GM12873 (cell line): ENCODE measurements at regions not wholly inside any gene's neighbourhood (a gene's known extent, or its start where the extent isn't known, plus 50 kb on each side); places are given as distances from the start of the nearest gene placed in this dataset.

Source experiments
- CTCF ChIP-seq: IDR thresholded peaks from 2 replicates; pipeline ENCODE4 v1.5.1; 2012; ENCODE audit warnings: low read depth, mild to moderate bottlenecking, moderate library complexity, low read length, control low read depth; ENCODE audit not compliant: insufficient read depth; ENCODE audit errors: missing control alignments

- TF ChIP-seq CTCF, result no peak
These were observed 89.0 kb downstream of the NAF1 start for GRCh38 chr4:163077680-163078079.

GRCh38 chr4:163072222-163072621, 94.5 kb downstream of the NAF1 start:
- no peak for TF ChIP-seq CTCF

- TF ChIP-seq CTCF, result no peak
These were observed 95.4 kb downstream of the NAF1 start for GRCh38 chr4:163071308-163071707.

- no peak for TF ChIP-seq CTCF
These were observed 96.7 kb downstream of the NAF1 start for GRCh38 chr4:163070023-163070422.

GRCh38 chr4:163063891-163064290, 102.8 kb downstream of the NAF1 start:
- no peak for TF ChIP-seq CTCF

- peak; percentile 66 for TF ChIP-seq CTCF
These were observed 118.2 kb downstream of the NAF1 start for GRCh38 chr4:163048447-163048846.

- TF ChIP-seq CTCF, result no peak
These were observed 124.4 kb downstream of the NAF1 start for GRCh38 chr4:163042306-163042705.

GRCh38 chr4:163017135-163017534, 149.6 kb downstream of the NAF1 start:
- TF ChIP-seq CTCF, result no peak
